C4-2B (cell line): ENCODE measurements at regions not wholly inside any gene's neighbourhood (a gene's known extent, or its start where the extent isn't known, plus 50 kb on each side); places are given as distances from the start of the nearest gene placed in this dataset.

Experiments used
- ZFX ChIP-seq: fragments of 450-650 bp; IDR thresholded peaks from 2 replicates; pipeline ENCODE4 v1.6.1; 2017
- TF ChIP-seq, protein P1 (sequence below): fragments of 450-650 bp; conservative IDR thresholded peaks from 2 replicates; pipeline ENCODE4 v1.5.1; 2017; ENCODE audit warnings: mild to moderate bottlenecking

- TF ChIP-seq, protein P1, sequence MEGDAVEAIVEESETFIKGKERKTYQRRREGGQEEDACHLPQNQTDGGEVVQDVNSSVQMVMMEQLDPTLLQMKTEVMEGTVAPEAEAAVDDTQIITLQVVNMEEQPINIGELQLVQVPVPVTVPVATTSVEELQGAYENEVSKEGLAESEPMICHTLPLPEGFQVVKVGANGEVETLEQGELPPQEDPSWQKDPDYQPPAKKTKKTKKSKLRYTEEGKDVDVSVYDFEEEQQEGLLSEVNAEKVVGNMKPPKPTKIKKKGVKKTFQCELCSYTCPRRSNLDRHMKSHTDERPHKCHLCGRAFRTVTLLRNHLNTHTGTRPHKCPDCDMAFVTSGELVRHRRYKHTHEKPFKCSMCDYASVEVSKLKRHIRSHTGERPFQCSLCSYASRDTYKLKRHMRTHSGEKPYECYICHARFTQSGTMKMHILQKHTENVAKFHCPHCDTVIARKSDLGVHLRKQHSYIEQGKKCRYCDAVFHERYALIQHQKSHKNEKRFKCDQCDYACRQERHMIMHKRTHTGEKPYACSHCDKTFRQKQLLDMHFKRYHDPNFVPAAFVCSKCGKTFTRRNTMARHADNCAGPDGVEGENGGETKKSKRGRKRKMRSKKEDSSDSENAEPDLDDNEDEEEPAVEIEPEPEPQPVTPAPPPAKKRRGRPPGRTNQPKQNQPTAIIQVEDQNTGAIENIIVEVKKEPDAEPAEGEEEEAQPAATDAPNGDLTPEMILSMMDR = no peak
- TF ChIP-seq ZFX = no peak
Measured at GRCh38 chr10:121276822-121277221, 321.4 kb downstream of the FGFR2 start.
